Right atrium auricular region (tissue), 2 donors: ENCODE measurements at regions not wholly inside any gene's neighbourhood (a gene's known extent, or its start where the extent isn't known, plus 50 kb on each side); places are given as distances from the start of the nearest gene placed in this dataset.

ENCODE experiments used
- DNase-seq: peaks from one replicate; pipeline ENCODE4 v3.0.0-alpha.2; 2019; ENCODE audit warnings: low spot score
- H3K27ac ChIP-seq, 2 donors: fragments of 200-600 bp; sonication (generic); 1 replicate in 1 of 2; 2 replicates in 1 of 2; pipeline ENCODE4 v1.5.1; 2016 to 2019
- H3K27me3 ChIP-seq, 2 donors: fragments of 200-600 bp; sonication (generic); one replicate each; pipeline versions ENCODE4 v1.5.1 to v1.6.0; 2017 to 2019
- H3K36me3 ChIP-seq: fragments of 200-600 bp; sonication (generic); one replicate; pipeline ENCODE4 v1.5.1; 2016
- H3K4me1 ChIP-seq, 2 donors: fragments of 200-600 bp; sonication (generic); one replicate each; pipeline versions ENCODE4 v1.5.1 to v1.6.0; 2017 to 2019
- H3K4me3 ChIP-seq, 2 donors: fragments of 200-600 bp; sonication (generic); 1 replicate in 1 of 2; 2 replicates in 1 of 2; pipeline ENCODE4 v1.5.1; 2017 to 2019; ENCODE audit warnings: mild to moderate bottlenecking in 1 of 2, moderate library complexity in 1 of 2
- H3K9me3 ChIP-seq, 2 donors: fragments of 200-600 bp; sonication (generic); one replicate each; pipeline ENCODE4 v1.5.1; 2019
- TF ChIP-seq, protein P1 (sequence below), 2 donors: fragments of 200-600 bp; sonication (generic); IDR thresholded peaks; one replicate each; pipeline ENCODE4 v1.5.1; 2019; ENCODE audit warnings: antibody characterized with exemption in 2 of 2

DNA sequence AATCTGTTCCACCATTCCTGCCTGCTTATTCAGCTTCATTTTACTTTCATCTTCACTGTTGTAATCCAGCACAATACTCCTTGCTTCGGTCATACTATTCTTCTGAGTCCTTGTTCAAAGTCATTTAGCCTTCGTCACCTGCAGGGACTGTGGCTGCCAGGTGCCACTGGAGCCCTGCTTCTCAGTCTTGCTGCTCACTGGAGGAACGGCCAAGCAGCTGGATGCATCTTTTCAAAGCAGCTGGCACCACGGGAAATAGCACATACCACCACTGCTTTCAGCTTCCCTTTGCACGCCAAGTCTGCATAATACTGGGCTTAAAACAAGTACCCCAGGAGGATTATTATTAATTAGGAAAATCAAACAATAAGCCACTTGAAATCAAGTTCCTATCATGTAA lies 287.6 kb downstream of the BCHE start:
- no peaks in the 10 kb centered on the region for H3K36me3 ChIP-seq
- H3K4me3 ChIP-seq: no peak overlapping the region
- H3K9me3 ChIP-seq: no peaks in the 10 kb centered on the region
- no peaks in the 10 kb centered on the region for H3K27me3 ChIP-seq
- TF ChIP-seq, protein P1, sequence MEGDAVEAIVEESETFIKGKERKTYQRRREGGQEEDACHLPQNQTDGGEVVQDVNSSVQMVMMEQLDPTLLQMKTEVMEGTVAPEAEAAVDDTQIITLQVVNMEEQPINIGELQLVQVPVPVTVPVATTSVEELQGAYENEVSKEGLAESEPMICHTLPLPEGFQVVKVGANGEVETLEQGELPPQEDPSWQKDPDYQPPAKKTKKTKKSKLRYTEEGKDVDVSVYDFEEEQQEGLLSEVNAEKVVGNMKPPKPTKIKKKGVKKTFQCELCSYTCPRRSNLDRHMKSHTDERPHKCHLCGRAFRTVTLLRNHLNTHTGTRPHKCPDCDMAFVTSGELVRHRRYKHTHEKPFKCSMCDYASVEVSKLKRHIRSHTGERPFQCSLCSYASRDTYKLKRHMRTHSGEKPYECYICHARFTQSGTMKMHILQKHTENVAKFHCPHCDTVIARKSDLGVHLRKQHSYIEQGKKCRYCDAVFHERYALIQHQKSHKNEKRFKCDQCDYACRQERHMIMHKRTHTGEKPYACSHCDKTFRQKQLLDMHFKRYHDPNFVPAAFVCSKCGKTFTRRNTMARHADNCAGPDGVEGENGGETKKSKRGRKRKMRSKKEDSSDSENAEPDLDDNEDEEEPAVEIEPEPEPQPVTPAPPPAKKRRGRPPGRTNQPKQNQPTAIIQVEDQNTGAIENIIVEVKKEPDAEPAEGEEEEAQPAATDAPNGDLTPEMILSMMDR (IDR thresholded peaks at IDR 0.05): no peak
- no peak overlapping the region for H3K27ac ChIP-seq
- no peaks in the 10 kb centered on the region for H3K4me1 ChIP-seq
- no peak for DNase-seq

DNA sequence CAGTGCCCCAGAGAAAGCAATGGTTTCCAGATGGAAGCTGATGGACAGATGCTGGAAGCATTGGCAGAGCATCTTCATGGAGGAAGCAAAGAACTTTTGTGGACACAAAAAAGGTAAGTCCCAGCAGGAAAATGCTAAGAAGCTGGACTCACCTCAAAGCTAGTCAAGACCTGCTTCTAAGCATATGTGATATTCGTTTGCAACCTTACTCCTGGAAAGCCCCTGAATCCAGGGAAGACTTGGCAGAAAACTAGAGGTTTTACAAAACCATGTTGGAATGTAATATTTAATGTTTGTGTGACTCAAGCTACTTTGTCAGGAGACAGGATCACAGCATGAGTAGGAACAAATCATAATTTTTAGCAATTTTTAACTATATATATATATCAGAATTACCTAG lies 288.2 kb downstream of the BCHE start:
- no peak overlapping the region for H3K27ac ChIP-seq
- no peak overlapping the region for H3K4me3 ChIP-seq
- DNase-seq: no peak
- no peaks in the 10 kb centered on the region for H3K4me1 ChIP-seq
- no peaks in the 10 kb centered on the region for H3K36me3 ChIP-seq
- no peaks in the 10 kb centered on the region for H3K9me3 ChIP-seq
- TF ChIP-seq, protein P1 (IDR thresholded peaks at IDR 0.05): no peak
- H3K27me3 ChIP-seq: no peaks in the 10 kb centered on the region

DNA sequence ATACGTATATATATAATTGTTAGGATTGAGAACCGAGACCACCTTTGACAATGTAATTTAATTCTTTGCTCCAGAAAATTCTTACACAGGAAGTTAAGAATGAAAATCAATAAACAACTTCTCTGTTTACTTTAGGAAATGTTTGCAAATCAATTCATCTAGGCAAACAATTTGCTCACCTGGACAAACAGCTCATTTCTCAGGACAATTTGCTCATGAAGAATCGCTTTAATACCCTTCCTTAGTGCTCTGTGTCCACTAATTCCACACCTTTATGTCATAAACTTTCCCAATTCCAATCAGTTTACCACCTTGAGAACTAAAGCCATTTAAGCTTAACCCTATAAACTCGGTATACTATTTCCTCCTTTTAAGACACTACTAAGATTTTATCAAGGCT lies 292.2 kb downstream of the BCHE start:
- H3K27me3 ChIP-seq: no peaks in the 10 kb centered on the region
- no peaks in the 10 kb centered on the region for H3K4me1 ChIP-seq
- no peak for DNase-seq
- no peaks in the 10 kb centered on the region for H3K9me3 ChIP-seq
- no peaks in the 10 kb centered on the region for H3K36me3 ChIP-seq
- no peak overlapping the region for H3K27ac ChIP-seq
- TF ChIP-seq, protein P1 (IDR thresholded peaks at IDR 0.05): no peak
- no peak overlapping the region for H3K4me3 ChIP-seq

DNA sequence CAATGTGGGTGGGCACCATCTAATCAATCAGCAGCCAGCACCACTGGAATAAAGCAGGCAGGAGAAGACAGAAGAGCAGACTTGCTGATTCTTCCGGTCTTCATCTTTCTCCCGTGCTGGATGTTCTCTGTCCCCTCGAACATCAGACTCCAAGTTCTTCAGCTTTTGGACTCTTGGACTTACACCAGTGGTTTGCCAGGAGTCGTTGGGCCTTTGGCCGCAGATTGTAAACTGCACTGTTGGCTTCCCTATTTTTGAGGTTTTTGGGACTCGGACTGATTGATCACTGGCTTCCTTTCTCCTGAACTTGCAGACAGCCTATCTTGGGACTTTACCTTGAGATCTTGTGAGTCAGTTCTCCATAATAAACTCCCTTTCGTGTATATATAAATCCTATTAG lies 292.8 kb downstream of the BCHE start:
- H3K4me3 ChIP-seq: no peak overlapping the region
- H3K27me3 ChIP-seq: no peaks in the 10 kb centered on the region
- H3K27ac ChIP-seq: no peak overlapping the region
- no peaks in the 10 kb centered on the region for H3K36me3 ChIP-seq
- H3K4me1 ChIP-seq: no peaks in the 10 kb centered on the region
- no peak for DNase-seq
- TF ChIP-seq, protein P1 (IDR thresholded peaks at IDR 0.05): no peak
- H3K9me3 ChIP-seq: no peaks in the 10 kb centered on the region

DNA sequence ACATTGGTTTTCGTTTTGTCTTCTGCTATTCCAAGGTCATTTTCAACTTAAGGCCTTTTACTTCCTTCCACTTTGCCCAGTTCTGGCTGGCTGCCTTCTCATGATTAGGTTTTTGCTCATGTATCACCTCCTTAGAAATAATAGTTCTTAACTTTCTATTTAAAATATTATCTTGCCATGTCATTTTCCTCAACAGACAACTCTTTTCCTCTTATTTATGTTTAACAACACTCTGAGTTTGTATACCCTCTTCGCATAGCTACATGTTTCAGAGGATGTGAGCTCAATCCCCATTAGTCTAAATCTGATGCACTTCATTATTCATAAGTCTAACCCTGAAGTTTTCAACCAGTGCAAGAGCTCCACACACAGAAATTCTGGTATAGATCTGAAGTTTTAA lies 299.1 kb downstream of the BCHE start:
- Histone ChIP-seq H3K27ac (no peak overlapping the region), H3K4me1 (no peaks in the 10 kb centered on the region), H3K27me3 (no peaks in the 10 kb centered on the region), H3K4me3 (no peak overlapping the region), H3K36me3 (no peaks in the 10 kb centered on the region), H3K9me3 (no peaks in the 10 kb centered on the region)
- TF ChIP-seq, protein P1 (IDR thresholded peaks at IDR 0.05): no peak
- no peak for DNase-seq

DNA sequence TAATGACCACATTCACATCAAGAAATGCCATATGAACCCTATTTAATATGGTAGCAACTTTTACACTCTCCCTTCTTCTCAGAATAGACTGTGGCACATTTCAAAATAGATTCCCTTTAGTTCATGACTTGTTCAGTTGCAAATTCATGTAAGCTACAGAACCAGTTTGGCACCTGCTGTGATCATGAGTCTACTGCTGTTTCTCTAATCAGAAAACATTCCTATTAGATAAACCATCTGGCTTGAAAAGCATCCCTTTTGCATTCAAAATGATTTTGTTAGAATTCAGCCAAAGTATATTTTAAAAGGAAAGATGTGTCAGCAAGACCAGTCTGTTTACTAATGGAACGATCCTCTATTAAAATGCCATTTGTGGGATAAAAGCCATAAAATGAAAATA lies 304.4 kb downstream of the BCHE start:
- Histone ChIP-seq H3K27me3 (no peaks in the 10 kb centered on the region), H3K36me3 (no peaks in the 10 kb centered on the region), H3K4me3 (no peak overlapping the region), H3K9me3 (no peaks in the 10 kb centered on the region), H3K4me1 (no peaks in the 10 kb centered on the region), H3K27ac (no peak overlapping the region)
- TF ChIP-seq, protein P1 (IDR thresholded peaks at IDR 0.05): no peak
- no peak for DNase-seq
